ENCODE measurements at regions not wholly inside any gene's neighbourhood (a gene's known extent, or its start where the extent isn't known, plus 50 kb on each side); places are given as distances from the start of the nearest gene placed in this dataset.
A peak's percentile ranks its signal among the peaks of the same experiment; 100 is the strongest.

- peaks cover 15% of the 10 kb centered on the region for H3K9me3 Mint-ChIP-seq (ENCODE audit: unreplicated experiment)
- H3K27ac Mint-ChIP-seq (ENCODE audit: unreplicated experiment): no peak overlapping the region
- no peaks in the 10 kb centered on the region for H3K27me3 Mint-ChIP-seq (ENCODE audit: unreplicated experiment)
- no peaks in the 10 kb centered on the region for H3K4me1 Mint-ChIP-seq (ENCODE audit: unreplicated experiment)
- H3K4me3 Mint-ChIP-seq (ENCODE audit: unreplicated experiment): no peak overlapping the region
- peaks cover 5% of the 10 kb centered on the region for H3K36me3 Mint-ChIP-seq (ENCODE audit: unreplicated experiment)
- TF ChIP-seq CTCF (IDR thresholded peaks at IDR 0.05): no peak
- DNase-seq (ENCODE audit: extremely low spot score, unreplicated experiment): no peak
Measured at GRCh38 chr10:4041635-4042034, 256.6 kb upstream of the KLF6 start.

DNA sequence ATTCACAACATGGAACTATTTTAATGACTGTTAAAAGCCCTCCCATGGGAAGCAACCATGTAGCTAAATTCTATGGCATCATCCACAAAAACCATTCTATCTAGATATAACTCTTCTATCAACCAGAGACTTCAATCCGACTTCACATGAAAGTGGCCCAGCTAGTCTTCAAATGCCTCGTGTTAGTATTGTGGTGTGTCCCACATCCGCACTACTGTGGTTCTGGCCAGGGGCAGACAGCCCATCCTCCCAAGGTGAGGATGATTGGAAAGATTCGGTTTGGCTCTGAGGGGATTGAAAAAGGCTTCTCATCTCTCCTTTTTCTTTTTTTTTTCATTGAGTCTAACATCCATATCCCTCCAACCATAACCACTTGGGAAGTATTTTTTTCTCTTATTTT, 253.0 kb upstream of the KLF6 start:
- H3K27me3 Mint-ChIP-seq (ENCODE audit: unreplicated experiment): no peaks in the 10 kb centered on the region
- no peak for DNase-seq (ENCODE audit: extremely low spot score, unreplicated experiment)
- H3K36me3 Mint-ChIP-seq (ENCODE audit: unreplicated experiment): peaks cover 5% of the 10 kb centered on the region
- H3K9me3 Mint-ChIP-seq (ENCODE audit: unreplicated experiment): peaks cover 15% of the 10 kb centered on the region
- no peak overlapping the region for H3K4me3 Mint-ChIP-seq (ENCODE audit: unreplicated experiment)
- H3K27ac Mint-ChIP-seq (ENCODE audit: unreplicated experiment): no peak overlapping the region
- TF ChIP-seq CTCF (IDR thresholded peaks at IDR 0.05): no peak
- peaks cover 17% of the 10 kb centered on the region for H3K4me1 Mint-ChIP-seq (ENCODE audit: unreplicated experiment)

- no peaks in the 10 kb centered on the region for H3K27me3 Mint-ChIP-seq (ENCODE audit: unreplicated experiment)
- peaks cover 17% of the 10 kb centered on the region for H3K4me1 Mint-ChIP-seq (ENCODE audit: unreplicated experiment)
- H3K9me3 Mint-ChIP-seq (ENCODE audit: unreplicated experiment): no peaks in the 10 kb centered on the region
- TF ChIP-seq CTCF (IDR thresholded peaks at IDR 0.05): no peak
- H3K36me3 Mint-ChIP-seq (ENCODE audit: unreplicated experiment): no peaks in the 10 kb centered on the region
- H3K27ac Mint-ChIP-seq (ENCODE audit: unreplicated experiment): peak overlapping the region; percentile 62
- no peak overlapping the region for H3K4me3 Mint-ChIP-seq (ENCODE audit: unreplicated experiment)
- no peak for DNase-seq (ENCODE audit: extremely low spot score, unreplicated experiment)
Measured at GRCh38 chr10:4035599-4035945, 250.6 kb upstream of the KLF6 start.

GRCh38 chr10:4034907-4035598, 250.0 kb upstream of the KLF6 start:
- Mint-ChIP-seq H3K36me3 (ENCODE audit: unreplicated experiment) (no peaks in the 10 kb centered on the region), H3K4me3 (ENCODE audit: unreplicated experiment) (peak overlapping the region; percentile 3), H3K4me1 (ENCODE audit: unreplicated experiment) (peaks cover 17% of the 10 kb centered on the region), H3K9me3 (ENCODE audit: unreplicated experiment) (no peaks in the 10 kb centered on the region), H3K27ac (ENCODE audit: unreplicated experiment) (peak overlapping the region; percentile 62), H3K27me3 (ENCODE audit: unreplicated experiment) (no peaks in the 10 kb centered on the region)
- DNase-seq (ENCODE audit: extremely low spot score, unreplicated experiment): no peak
- TF ChIP-seq CTCF (IDR thresholded peaks at IDR 0.05): no peak

DNA sequence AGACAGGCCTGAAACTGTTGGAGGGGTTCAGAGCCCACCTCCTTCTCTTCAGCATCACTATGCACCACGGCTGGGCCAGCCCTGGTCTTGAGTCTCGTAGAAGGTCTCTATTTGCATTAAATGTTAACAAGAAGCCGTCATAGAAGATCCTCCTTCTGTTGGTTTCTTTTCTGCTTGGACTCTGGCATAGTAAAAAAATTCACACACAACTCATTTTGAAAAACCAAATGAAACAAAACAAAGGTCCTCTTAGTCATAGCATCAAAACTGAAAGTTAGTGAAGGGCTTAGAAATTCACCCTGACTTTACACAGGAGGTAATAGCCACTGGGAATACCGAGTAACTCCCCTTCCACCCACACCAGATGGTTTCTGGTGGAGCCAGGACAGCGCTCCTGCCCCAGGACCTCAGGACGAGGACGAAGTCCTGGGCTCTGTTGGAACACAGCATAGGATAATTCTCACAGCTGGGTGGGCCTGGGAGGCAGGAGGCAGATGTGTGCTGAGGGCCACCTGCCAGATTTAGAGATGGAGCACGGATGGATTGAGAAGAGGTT, 248.4 kb upstream of the KLF6 start:
- Mint-ChIP-seq H3K27ac (ENCODE audit: unreplicated experiment) (peak overlapping the region; percentile 42), H3K4me3 (ENCODE audit: unreplicated experiment) (no peak overlapping the region), H3K27me3 (ENCODE audit: unreplicated experiment) (no peaks in the 10 kb centered on the region), H3K4me1 (ENCODE audit: unreplicated experiment) (peaks cover 17% of the 10 kb centered on the region), H3K36me3 (ENCODE audit: unreplicated experiment) (no peaks in the 10 kb centered on the region), H3K9me3 (ENCODE audit: unreplicated experiment) (no peaks in the 10 kb centered on the region)
- no peak for TF ChIP-seq CTCF (IDR thresholded peaks at IDR 0.05)
- no peak for DNase-seq (ENCODE audit: extremely low spot score, unreplicated experiment)

Data from osteocyte (in vitro differentiated cells).